Prostate gland (tissue), 2 donors: ENCODE measurements at regions not wholly inside any gene's neighbourhood (a gene's known extent, or its start where the extent isn't known, plus 50 kb on each side); places are given as distances from the start of the nearest gene placed in this dataset.
"Not testable (repeated sequence)": the region's sequence is repeated elsewhere in the genome, so short reads cannot be mapped to it uniquely, and the experiment has no call there.

ENCODE experiments used
- DNase-seq: peaks from one replicate; pipeline ENCODE4 v3.0.0-alpha.2; 2019; ENCODE audit warnings: low spot score
- H3K27ac ChIP-seq, 2 donors: fragments of 200-600 bp; sonication (generic); 2 replicates each; pipeline ENCODE4 v1.5.1; 2017 to 2019
- H3K27me3 ChIP-seq: fragments of 200-600 bp; sonication (generic); replicated peaks from 2 replicates; pipeline ENCODE4 v1.5.1; 2019; ENCODE audit not compliant: insufficient read depth
- H3K36me3 ChIP-seq, 2 donors: fragments of 200-600 bp; sonication (generic); 1 replicate in 1 of 2; 2 replicates in 1 of 2; pipeline versions ENCODE4 v1.5.1 to v1.8.1; 2017 to 2019
- H3K4me1 ChIP-seq: fragments of 200-600 bp; sonication (generic); replicated peaks from 2 replicates; pipeline ENCODE4 v1.5.1; 2019
- H3K4me3 ChIP-seq, 2 donors: fragments of 200-600 bp; sonication (generic); 2 replicates each; pipeline ENCODE4 v1.5.1; 2017 to 2019
- H3K9me3 ChIP-seq: fragments of 200-600 bp; sonication (generic); 2 replicates; pipeline ENCODE4 v1.5.1; 2017
- POLR2A ChIP-seq: fragments of 450-650 bp; IDR thresholded peaks from one replicate; pipeline ENCODE4 v1.6.1; 2016; ENCODE audit warnings: antibody characterized with exemption, mild to moderate bottlenecking
- POLR2AphosphoS5 ChIP-seq: sonication (generic); formaldehyde crosslinking; IDR thresholded peaks from one replicate; pipeline ENCODE4 v1.6.1; 2017; ENCODE audit warnings: antibody characterized with exemption
- WGBS: methylation state at CpG from one replicate; pipeline ENCODE4 v1.1.5; 2018; 5-methylcytosine and 5-hydroxymethylcytosine counted together
- intact Hi-C: fragments of 100-400 bp; cut with DNase I; formaldehyde crosslinking; loops from one replicate; pipeline ENCODE4 v1.14.2; 2022
- TF ChIP-seq, protein P1 (sequence below), 4 experiments: fragments of 200-600 bp in 2 of 4; fragments of 450-650 bp in 2 of 4; sonication (generic) in 2 of 4; IDR thresholded peaks; 1 replicate in 3 of 4; 2 replicates in 1 of 4; pipeline ENCODE4 v1.5.1; 2016 to 2019; ENCODE audit warnings: antibody characterized with exemption in 4 of 4, mild to moderate bottlenecking in 2 of 4, moderate library complexity in 2 of 4

DNA sequence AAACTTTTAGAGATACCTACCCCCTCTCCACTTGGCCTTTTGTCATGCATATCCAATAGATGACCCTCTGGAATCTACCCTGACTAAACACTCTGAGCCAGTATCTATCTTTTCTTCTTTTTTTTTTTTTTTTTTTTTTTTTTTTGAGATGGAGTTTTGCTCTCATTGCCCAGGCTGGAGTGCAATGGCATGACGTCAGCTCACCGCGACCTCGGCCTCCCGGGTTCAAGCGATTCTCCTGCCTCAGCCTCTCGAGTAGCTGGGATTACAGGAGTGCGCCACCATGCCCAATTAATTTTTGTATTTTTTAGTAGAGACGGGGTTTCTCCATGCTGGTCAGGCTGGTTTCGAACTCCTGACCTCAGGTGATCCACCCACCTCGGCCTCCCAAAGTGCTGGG is 50.8 kb upstream of the GRIN2B start:
- H3K27me3 ChIP-seq, H3K4me3 ChIP-seq, intact Hi-C loops, H3K4me1 ChIP-seq, H3K36me3 ChIP-seq, H3K27ac ChIP-seq, H3K9me3 ChIP-seq, DNase-seq: not testable (repeated sequence)
- WGBS, result 87% methylated on average over 11 of the region's 11 CpGs

DNA sequence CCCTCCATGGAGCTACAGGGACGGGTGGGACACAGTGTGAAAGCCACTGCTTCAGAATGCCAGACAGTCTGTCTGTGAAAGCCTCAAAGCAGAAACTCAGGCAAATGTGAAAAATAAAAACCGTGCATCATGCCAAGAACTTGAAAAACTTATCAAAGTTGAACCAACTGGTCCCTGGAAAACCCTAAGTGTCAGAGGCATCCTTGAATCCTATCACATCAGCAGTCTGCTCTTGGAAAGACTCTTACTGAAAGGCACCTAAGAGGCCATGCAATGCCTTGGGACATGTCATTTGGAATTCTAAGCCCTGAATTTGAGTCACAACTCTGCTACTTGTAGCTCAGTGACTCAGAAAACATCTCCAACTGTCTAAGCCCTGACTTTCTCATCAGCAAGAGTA is 62.4 kb upstream of the GRIN2B start:
- Histone ChIP-seq H3K36me3 (no peaks in the 10 kb centered on the region), H3K4me1 (no peaks in the 10 kb centered on the region), H3K27me3 (no peaks in the 10 kb centered on the region), H3K27ac (no peak overlapping the region), H3K9me3 (no peaks in the 10 kb centered on the region), H3K4me3 (no peak overlapping the region)
- 30% methylated on average over 2 of the region's 2 CpGs for WGBS
- TF ChIP-seq, protein P1, sequence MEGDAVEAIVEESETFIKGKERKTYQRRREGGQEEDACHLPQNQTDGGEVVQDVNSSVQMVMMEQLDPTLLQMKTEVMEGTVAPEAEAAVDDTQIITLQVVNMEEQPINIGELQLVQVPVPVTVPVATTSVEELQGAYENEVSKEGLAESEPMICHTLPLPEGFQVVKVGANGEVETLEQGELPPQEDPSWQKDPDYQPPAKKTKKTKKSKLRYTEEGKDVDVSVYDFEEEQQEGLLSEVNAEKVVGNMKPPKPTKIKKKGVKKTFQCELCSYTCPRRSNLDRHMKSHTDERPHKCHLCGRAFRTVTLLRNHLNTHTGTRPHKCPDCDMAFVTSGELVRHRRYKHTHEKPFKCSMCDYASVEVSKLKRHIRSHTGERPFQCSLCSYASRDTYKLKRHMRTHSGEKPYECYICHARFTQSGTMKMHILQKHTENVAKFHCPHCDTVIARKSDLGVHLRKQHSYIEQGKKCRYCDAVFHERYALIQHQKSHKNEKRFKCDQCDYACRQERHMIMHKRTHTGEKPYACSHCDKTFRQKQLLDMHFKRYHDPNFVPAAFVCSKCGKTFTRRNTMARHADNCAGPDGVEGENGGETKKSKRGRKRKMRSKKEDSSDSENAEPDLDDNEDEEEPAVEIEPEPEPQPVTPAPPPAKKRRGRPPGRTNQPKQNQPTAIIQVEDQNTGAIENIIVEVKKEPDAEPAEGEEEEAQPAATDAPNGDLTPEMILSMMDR (IDR thresholded peaks at IDR 0.05), result no peak
- TF ChIP-seq POLR2AphosphoS5 (no peak), POLR2A (no peak)
- DNase-seq, result no peak
- intact Hi-C loops, result no loop called here

DNA sequence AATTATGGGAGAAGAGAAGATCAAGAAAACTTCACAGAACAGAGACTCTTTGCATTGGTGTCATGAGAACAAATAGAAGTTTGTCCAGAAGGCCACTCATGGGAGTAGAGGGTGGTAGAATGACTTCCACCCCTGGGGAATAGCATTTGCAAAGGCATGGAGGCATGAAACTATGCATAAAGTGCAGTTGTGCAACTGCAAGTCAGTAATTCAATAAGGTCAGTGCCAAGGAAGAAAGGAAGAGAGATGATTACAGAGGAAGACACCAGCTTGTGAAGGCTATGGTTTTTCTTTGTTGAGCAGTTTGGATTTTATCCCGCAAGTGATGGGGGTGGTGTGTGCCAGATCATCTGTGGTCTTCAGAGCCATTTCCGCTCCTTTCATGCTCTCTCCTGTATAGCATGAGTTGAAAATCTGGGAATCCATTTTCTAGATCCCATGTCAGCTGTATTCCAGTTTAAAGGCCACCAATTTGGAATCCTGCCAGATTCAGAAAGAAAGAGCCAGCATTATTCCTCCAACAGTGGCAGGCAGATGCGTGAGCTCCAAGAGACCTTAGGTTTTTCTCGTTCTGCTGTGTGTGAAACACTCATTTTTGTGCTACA is 67.6 kb upstream of the GRIN2B start:
- Histone ChIP-seq H3K36me3 (no peaks in the 10 kb centered on the region), H3K4me3 (no peak overlapping the region), H3K27ac (no peak overlapping the region), H3K9me3 (no peaks in the 10 kb centered on the region), H3K4me1 (no peaks in the 10 kb centered on the region), H3K27me3 (no peaks in the 10 kb centered on the region)
- intact Hi-C loops, result no loop called here
- WGBS, result 85% methylated on average over 4 of the region's 4 CpGs
- no peak for TF ChIP-seq POLR2A
- no peak for TF ChIP-seq POLR2AphosphoS5
- no peak for DNase-seq

DNA sequence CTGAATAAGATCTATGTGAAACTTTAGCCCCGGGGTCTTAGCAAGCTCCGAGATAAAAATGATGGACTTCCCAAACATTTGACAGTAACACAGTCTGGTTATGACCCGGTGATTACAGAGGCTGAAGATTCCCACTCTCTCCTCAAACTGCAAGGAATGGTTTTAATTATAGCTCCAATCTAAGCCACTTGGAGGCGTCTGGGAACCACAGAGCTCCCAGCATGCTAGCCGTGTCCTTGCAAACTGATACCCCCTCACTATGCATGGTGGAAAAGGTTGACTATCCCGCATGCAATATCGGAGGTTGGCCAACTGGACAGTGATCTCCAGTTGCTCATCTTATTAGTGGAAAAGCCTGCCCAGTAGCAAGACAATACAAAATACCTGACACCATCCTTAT is 76.5 kb upstream of the GRIN2B start:
- no peak for DNase-seq
- Histone ChIP-seq H3K27me3 (no peaks in the 10 kb centered on the region), H3K4me3 (no peak overlapping the region), H3K27ac (no peak overlapping the region), H3K36me3 (no peaks in the 10 kb centered on the region), H3K4me1 (no peaks in the 10 kb centered on the region), H3K9me3 (no peaks in the 10 kb centered on the region)
- intact Hi-C loops, result no loop called here
- 48% methylated on average over 7 of the region's 7 CpGs for WGBS
- no peak for TF ChIP-seq POLR2AphosphoS5
- TF ChIP-seq, protein P1 (IDR thresholded peaks at IDR 0.05), result no peak
- TF ChIP-seq POLR2A, result no peak

DNA sequence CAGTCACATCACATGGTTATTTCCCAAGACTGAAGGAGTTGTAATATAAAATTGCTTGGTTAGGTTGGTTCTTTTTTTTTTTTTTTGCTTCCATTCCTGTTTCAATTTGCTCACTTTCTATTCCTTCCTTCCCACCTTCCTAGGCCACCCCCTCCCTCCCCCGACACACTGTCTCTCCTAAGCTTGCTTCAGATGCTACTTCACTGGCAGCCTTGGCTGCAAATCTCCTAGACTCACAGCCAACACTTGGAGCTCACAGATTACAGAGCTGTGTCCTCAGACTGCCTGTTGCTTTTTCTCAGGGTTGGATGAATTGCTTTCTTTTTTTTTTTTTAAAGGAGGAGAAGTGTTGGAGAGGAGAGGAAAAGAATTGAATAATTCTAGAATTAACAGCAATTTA is 77.3 kb upstream of the GRIN2B start:
- 65% methylated on average over 1 of the region's 1 CpG for WGBS
- no peaks in the 10 kb centered on the region for H3K4me1 ChIP-seq
- H3K36me3 ChIP-seq, result no peaks in the 10 kb centered on the region
- H3K4me3 ChIP-seq, result no peak overlapping the region
- H3K27ac ChIP-seq, result no peak overlapping the region
- no peak for DNase-seq
- no peaks in the 10 kb centered on the region for H3K9me3 ChIP-seq
- intact Hi-C loops, result no loop called here
- no peak for TF ChIP-seq POLR2A
- TF ChIP-seq, protein P1 (IDR thresholded peaks at IDR 0.05), result no peak
- no peak for TF ChIP-seq POLR2AphosphoS5
- no peaks in the 10 kb centered on the region for H3K27me3 ChIP-seq

DNA sequence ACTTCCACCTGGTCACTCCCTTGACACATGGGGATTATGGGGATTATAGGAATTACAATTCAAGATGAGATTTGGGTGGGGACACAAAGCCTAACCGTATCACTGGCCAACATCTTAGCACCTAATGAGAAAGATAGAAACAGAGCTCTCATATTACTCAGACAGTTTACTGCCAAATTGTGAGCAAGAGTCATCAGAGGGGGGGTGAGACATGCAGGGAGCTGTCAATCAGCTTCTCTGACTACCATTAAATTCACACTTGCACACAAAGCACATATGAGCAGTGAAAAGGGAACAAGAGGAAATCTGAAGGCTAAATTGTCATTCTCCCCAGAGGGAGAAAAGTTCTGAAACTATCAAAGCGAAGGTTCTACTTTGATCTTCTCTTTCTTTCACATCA is 78.1 kb upstream of the GRIN2B start:
- Histone ChIP-seq H3K4me3 (no peak overlapping the region), H3K27me3 (no peaks in the 10 kb centered on the region), H3K36me3 (no peaks in the 10 kb centered on the region), H3K27ac (no peak overlapping the region), H3K4me1 (no peaks in the 10 kb centered on the region), H3K9me3 (no peaks in the 10 kb centered on the region)
- DNase-seq, result no peak
- WGBS, result 59% methylated on average over 2 of the region's 2 CpGs
- TF ChIP-seq, protein P1 (IDR thresholded peaks at IDR 0.05), result no peak
- TF ChIP-seq POLR2A, result no peak
- TF ChIP-seq POLR2AphosphoS5, result no peak
- intact Hi-C loops, result no loop called here
